Loucy (cell line): ENCODE measurements at regions not wholly inside any gene's neighbourhood (a gene's known extent, or its start where the extent isn't known, plus 50 kb on each side); places are given as distances from the start of the nearest gene placed in this dataset.

ENCODE experiments used
- H2AFZ ChIP-seq: fragments of 200-600 bp; sonication (generic); 2 replicates; pipeline ENCODE4 v1.6.0; 2016; ENCODE audit warnings: antibody characterized with exemption, mild to moderate bottlenecking, low read length, moderate library complexity
- H3F3A ChIP-seq: fragments of 200-600 bp; 2 replicates; pipeline ENCODE4 v1.6.0; 2016; ENCODE audit warnings: antibody characterized with exemption, low read depth, mild to moderate bottlenecking
- H3K27me3 ChIP-seq: fragments of 200-600 bp; sonication (generic); 2 replicates; pipeline ENCODE4 v1.6.1; 2014; ENCODE audit warnings: low read length, mild to moderate bottlenecking; ENCODE audit not compliant: insufficient read depth, poor library complexity, severe bottlenecking
- H3K36me3 ChIP-seq: fragments of 200-600 bp; sonication (generic); 2 replicates; pipeline ENCODE4 v1.6.1; 2016; ENCODE audit warnings: low read length; ENCODE audit not compliant: insufficient read depth
- H3K4me1 ChIP-seq: fragments of 200-600 bp; sonication (generic); 2 replicates; pipeline ENCODE4 v1.5.1; 2014; ENCODE audit warnings: low read length, mild to moderate bottlenecking; ENCODE audit not compliant: insufficient read depth, poor library complexity, severe bottlenecking
- H3K4me2 ChIP-seq: fragments of 200-600 bp; sonication (generic); 2 replicates; pipeline ENCODE4 v1.6.0; 2014; ENCODE audit warnings: antibody characterized with exemption, low read length, low read depth, mild to moderate bottlenecking; ENCODE audit not compliant: poor library complexity, severe bottlenecking
- H3K4me3 ChIP-seq: fragments of 200-600 bp; sonication (generic); 2 replicates; pipeline ENCODE4 v1.5.1; 2014; ENCODE audit warnings: low read length, mild to moderate bottlenecking, mixed read lengths; ENCODE audit not compliant: poor library complexity, severe bottlenecking
- H3K79me2 ChIP-seq: fragments of 200-600 bp; sonication (generic); 2 replicates; pipeline ENCODE4 v1.6.1; 2014; ENCODE audit warnings: low read length; ENCODE audit not compliant: insufficient read depth
- H3K9ac ChIP-seq: fragments of 200-600 bp; sonication (generic); 2 replicates; pipeline ENCODE4 v1.6.0; 2014; ENCODE audit warnings: mild to moderate bottlenecking, low read depth, low read length, moderate library complexity; ENCODE audit not compliant: poor library complexity, severe bottlenecking
- H3K9me2 ChIP-seq: fragments of 200-600 bp; sonication (generic); replicated peaks from 2 replicates; pipeline ENCODE4 v1.6.1; 2016; ENCODE audit warnings: low read depth, low read length, mixed read lengths
- H3K9me3 ChIP-seq: fragments of 200-600 bp; sonication (generic); 2 replicates; pipeline ENCODE4 v1.6.1; 2014; ENCODE audit warnings: mild to moderate bottlenecking, antibody characterized with exemption, low read length, low read depth; ENCODE audit not compliant: insufficient read depth
- H4K20me1 ChIP-seq: fragments of 200-600 bp; sonication (generic); 2 replicates; pipeline ENCODE4 v1.6.0; 2014; ENCODE audit warnings: antibody characterized with exemption, low read length, mild to moderate bottlenecking; ENCODE audit not compliant: insufficient read depth, poor library complexity, severe bottlenecking
- EZH2phosphoT487 ChIP-seq: fragments of 200-600 bp; IDR thresholded peaks from 2 replicates; pipeline ENCODE4 v1.6.1; 2018; ENCODE audit warnings: antibody characterized with exemption, mild to moderate bottlenecking, moderate library complexity, borderline replicate concordance
- TF ChIP-seq, protein P1 (sequence below): fragments of 200-600 bp; sonication (generic); conservative IDR thresholded peaks from 2 replicates; pipeline ENCODE4 v1.5.1; 2014; ENCODE audit warnings: mild to moderate bottlenecking, antibody characterized with exemption, low read length

DNA sequence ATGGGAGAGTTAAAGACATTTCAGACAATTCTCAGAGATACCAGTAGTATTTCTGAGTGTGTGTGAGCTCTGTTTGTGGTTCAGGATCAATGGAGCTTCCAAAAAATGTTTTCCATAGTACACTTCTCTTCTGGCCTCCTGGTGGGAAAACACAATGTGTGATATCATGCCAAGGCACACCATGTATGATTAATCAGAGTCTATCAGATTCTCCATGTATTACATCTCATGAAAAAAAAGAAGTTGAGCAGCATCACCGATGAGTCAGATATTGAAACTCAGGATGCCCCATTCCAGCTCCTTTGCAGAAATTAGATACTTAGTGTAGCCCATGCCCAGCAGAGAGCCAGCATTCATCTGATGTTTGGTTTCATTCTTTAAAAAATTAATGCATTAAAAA, 620.3 kb upstream of the POU3F3 start:
- Histone ChIP-seq H3K9ac (no peak overlapping the region), H3F3A (no peaks in the 10 kb centered on the region)
- TF ChIP-seq, protein P1, sequence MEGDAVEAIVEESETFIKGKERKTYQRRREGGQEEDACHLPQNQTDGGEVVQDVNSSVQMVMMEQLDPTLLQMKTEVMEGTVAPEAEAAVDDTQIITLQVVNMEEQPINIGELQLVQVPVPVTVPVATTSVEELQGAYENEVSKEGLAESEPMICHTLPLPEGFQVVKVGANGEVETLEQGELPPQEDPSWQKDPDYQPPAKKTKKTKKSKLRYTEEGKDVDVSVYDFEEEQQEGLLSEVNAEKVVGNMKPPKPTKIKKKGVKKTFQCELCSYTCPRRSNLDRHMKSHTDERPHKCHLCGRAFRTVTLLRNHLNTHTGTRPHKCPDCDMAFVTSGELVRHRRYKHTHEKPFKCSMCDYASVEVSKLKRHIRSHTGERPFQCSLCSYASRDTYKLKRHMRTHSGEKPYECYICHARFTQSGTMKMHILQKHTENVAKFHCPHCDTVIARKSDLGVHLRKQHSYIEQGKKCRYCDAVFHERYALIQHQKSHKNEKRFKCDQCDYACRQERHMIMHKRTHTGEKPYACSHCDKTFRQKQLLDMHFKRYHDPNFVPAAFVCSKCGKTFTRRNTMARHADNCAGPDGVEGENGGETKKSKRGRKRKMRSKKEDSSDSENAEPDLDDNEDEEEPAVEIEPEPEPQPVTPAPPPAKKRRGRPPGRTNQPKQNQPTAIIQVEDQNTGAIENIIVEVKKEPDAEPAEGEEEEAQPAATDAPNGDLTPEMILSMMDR, result no peak
- TF ChIP-seq EZH2phosphoT487, result no peak

DNA sequence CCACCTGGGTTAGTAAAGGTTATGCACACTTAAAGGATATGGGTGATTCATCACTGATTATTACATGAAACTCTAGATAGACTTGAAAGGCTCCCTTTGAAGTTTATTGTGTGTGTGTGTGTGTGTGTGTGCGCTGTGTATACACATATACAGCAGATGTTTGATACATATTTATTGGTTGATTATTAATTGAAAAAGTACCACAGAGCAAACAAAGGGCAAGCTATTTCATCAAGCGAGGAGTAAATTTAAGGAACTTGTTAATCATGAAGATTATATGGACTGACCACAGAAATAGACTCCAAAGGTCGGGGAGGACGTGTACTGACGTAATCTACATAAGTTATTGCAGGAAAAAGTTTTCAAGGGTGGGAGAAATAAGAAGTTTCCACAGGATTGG, 617.4 kb upstream of the POU3F3 start:
- no peak overlapping the region for H3K9ac ChIP-seq
- H3K4me3 ChIP-seq, result no peak overlapping the region
- no peaks in the 10 kb centered on the region for H3K36me3 ChIP-seq
- no peaks in the 10 kb centered on the region for H3K9me3 ChIP-seq
- H3K4me2 ChIP-seq, result no peak overlapping the region
- H2AFZ ChIP-seq, result no peak overlapping the region
- H3K4me1 ChIP-seq, result no peaks in the 10 kb centered on the region
- H3K79me2 ChIP-seq, result no peaks in the 10 kb centered on the region
- H3K27me3 ChIP-seq, result no peaks in the 10 kb centered on the region
- TF ChIP-seq, protein P1, result no peak
- TF ChIP-seq EZH2phosphoT487, result no peak
- H3F3A ChIP-seq, result no peaks in the 10 kb centered on the region
- H3K9me2 ChIP-seq, result no peaks in the 10 kb centered on the region
- no peaks in the 10 kb centered on the region for H4K20me1 ChIP-seq

More for the DNA sequence above, 620.3 kb upstream of the POU3F3 start:
- H3K9me2 ChIP-seq, result no peaks in the 10 kb centered on the region
- no peak overlapping the region for H3K4me2 ChIP-seq
- H3K36me3 ChIP-seq, result no peaks in the 10 kb centered on the region
- no peaks in the 10 kb centered on the region for H3K79me2 ChIP-seq
- no peak overlapping the region for H3K4me3 ChIP-seq
- H2AFZ ChIP-seq, result no peak overlapping the region
- H4K20me1 ChIP-seq, result no peaks in the 10 kb centered on the region
- H3K4me1 ChIP-seq, result no peaks in the 10 kb centered on the region
- H3K27me3 ChIP-seq, result no peaks in the 10 kb centered on the region
- H3K9me3 ChIP-seq, result no peaks in the 10 kb centered on the region

DNA sequence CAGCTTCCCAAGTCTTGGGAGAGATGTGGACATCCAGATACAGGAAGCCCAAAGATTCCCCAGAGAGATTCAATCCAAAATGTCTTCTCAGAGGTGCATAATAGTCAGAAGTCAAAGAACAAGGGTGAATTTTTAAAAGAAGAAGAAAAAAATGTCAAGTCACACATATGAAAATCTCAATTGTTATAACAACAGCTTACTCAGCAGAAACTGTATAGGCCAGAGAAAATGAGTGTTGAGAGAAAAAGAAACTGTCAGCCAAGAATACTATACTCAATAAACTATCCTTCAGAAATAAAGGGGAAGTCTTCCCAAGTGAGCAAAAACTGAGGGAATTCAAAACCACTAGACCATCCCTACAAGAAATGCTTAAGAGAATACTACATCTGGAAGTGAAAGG, 612.9 kb upstream of the POU3F3 start:
- Histone ChIP-seq H3K9ac (no peak overlapping the region), H3K9me2 (no peaks in the 10 kb centered on the region)

More for the DNA sequence above, 612.9 kb upstream of the POU3F3 start:
- no peaks in the 10 kb centered on the region for H3K9me3 ChIP-seq
- H2AFZ ChIP-seq, result no peak overlapping the region
- no peak overlapping the region for H3K4me2 ChIP-seq
- H4K20me1 ChIP-seq, result no peaks in the 10 kb centered on the region
- H3K4me3 ChIP-seq, result no peak overlapping the region
- H3K4me1 ChIP-seq, result no peaks in the 10 kb centered on the region
- H3K36me3 ChIP-seq, result no peaks in the 10 kb centered on the region
- no peaks in the 10 kb centered on the region for H3K79me2 ChIP-seq
- H3K27me3 ChIP-seq, result no peaks in the 10 kb centered on the region
- no peaks in the 10 kb centered on the region for H3F3A ChIP-seq
- no peak for TF ChIP-seq EZH2phosphoT487
- TF ChIP-seq, protein P1, result no peak
